CD14-positive monocyte (primary cell): ENCODE measurements at regions not wholly inside any gene's neighbourhood (a gene's known extent, or its start where the extent isn't known, plus 50 kb on each side); places are given as distances from the start of the nearest gene placed in this dataset.

Source experiments
- DNase-seq, 3 donors: peaks; one replicate each; pipeline ENCODE4 v3.0.0-alpha.2; 2011 to 2022
- H2AFZ ChIP-seq: 2 replicates; pipeline ENCODE4 v1.6.0; 2012; ENCODE audit warnings: mild to moderate bottlenecking, low read depth, low read length, inconsistent platforms; ENCODE audit not compliant: insufficient read depth, poor library complexity, severe bottlenecking
- H3K27ac ChIP-seq, 2 donors: 1 replicate in 1 of 2; 2 replicates in 1 of 2; pipeline ENCODE4 v1.5.1; 2012 to 2013; ENCODE audit warnings: low read length in 2 of 2, control low read depth in 1 of 2, inconsistent platforms in 1 of 2, low read depth in 1 of 2, mild to moderate bottlenecking in 1 of 2
- H3K27me3 ChIP-seq, 2 donors: one replicate each; pipeline versions ENCODE4 v1.6.0 to v1.6.1; 2011 to 2013; ENCODE audit warnings: low read length in 2 of 2; ENCODE audit not compliant: control insufficient read depth in 2 of 2, insufficient read depth in 2 of 2
- H3K36me3 ChIP-seq, 2 donors: replicated peaks in 1 of 2; 1 replicate in 1 of 2; 2 replicates in 1 of 2; pipeline versions ENCODE4 v1.5.1 to v1.6.1; 2012 to 2013; ENCODE audit warnings: low read length in 2 of 2, control low read depth in 1 of 2, inconsistent platforms in 1 of 2, mild to moderate bottlenecking in 1 of 2; ENCODE audit not compliant: insufficient read depth in 2 of 2, control insufficient read depth in 1 of 2
- H3K4me1 ChIP-seq, 2 donors: 1 replicate in 1 of 2; 2 replicates in 1 of 2; pipeline versions ENCODE4 v1.5.1 to v1.6.1; 2012 to 2013; ENCODE audit warnings: low read length in 2 of 2, control low read depth in 1 of 2, inconsistent platforms in 1 of 2, mild to moderate bottlenecking in 1 of 2, moderate library complexity in 1 of 2; ENCODE audit not compliant: insufficient read depth in 2 of 2, control insufficient read depth in 1 of 2
- H3K4me2 ChIP-seq: replicated peaks from 2 replicates; pipeline ENCODE3; 2012; ENCODE audit warnings: low read length, moderate library complexity, mild to moderate bottlenecking; ENCODE audit not compliant: poor library complexity, severe bottlenecking; ENCODE audit errors: extremely low read depth
- H3K4me3 ChIP-seq, 3 experiments: fragments of 200-600 bp in 1 of 3; sonication (generic) in 1 of 3; replicated peaks in 1 of 3; 1 replicate in 2 of 3; 2 replicates in 1 of 3; pipeline ENCODE4 v1.5.1; 2011 to 2013; ENCODE audit warnings: low read length in 3 of 3, mild to moderate bottlenecking in 3 of 3, control low read depth in 2 of 3, low read depth in 2 of 3, inconsistent platforms in 1 of 3, moderate library complexity in 1 of 3
- H3K79me2 ChIP-seq: 2 replicates; pipeline ENCODE4 v1.6.0; 2012; ENCODE audit warnings: mild to moderate bottlenecking, control low read depth, inconsistent platforms, low read length, moderate library complexity; ENCODE audit not compliant: insufficient read depth
- H3K9ac ChIP-seq: 2 replicates; pipeline ENCODE4 v1.6.0; 2017; ENCODE audit warnings: low read length, mild to moderate bottlenecking; ENCODE audit not compliant: insufficient read depth, poor library complexity, severe bottlenecking
- H3K9me3 ChIP-seq, 2 donors: replicated peaks in 1 of 2; 1 replicate in 1 of 2; 2 replicates in 1 of 2; pipeline versions ENCODE4 v1.5.1 to v1.6.1; 2012 to 2013; ENCODE audit warnings: low read length in 2 of 2, control low read depth in 1 of 2; ENCODE audit not compliant: control insufficient read depth in 1 of 2, insufficient read depth in 1 of 2
- H4K20me1 ChIP-seq: 2 replicates; pipeline ENCODE4 v1.6.0; 2012; ENCODE audit warnings: mild to moderate bottlenecking, low read length, control low read depth, moderate library complexity; ENCODE audit not compliant: insufficient read depth
- H3K27ac Mint-ChIP-seq, 7 donors: one replicate each; pipeline ENCODE4 v1.8.0; 2020; ENCODE audit warnings: mild to moderate bottlenecking in 7 of 7, mixed read lengths in 7 of 7, moderate library complexity in 6 of 7, inconsistent platforms in 2 of 7
- H3K27me3 Mint-ChIP-seq, 3 donors: one replicate each; pipeline ENCODE4 v1.8.0; 2021 to 2022; ENCODE audit warnings: low read depth in 3 of 3, mild to moderate bottlenecking in 3 of 3, mixed read lengths in 3 of 3, moderate library complexity in 3 of 3, inconsistent platforms in 1 of 3
- H3K36me3 Mint-ChIP-seq, 2 donors: one replicate each; pipeline ENCODE4 v1.8.0; 2020; ENCODE audit warnings: mixed read lengths in 2 of 2, inconsistent platforms in 1 of 2, mild to moderate bottlenecking in 1 of 2
- H3K4me1 Mint-ChIP-seq: one replicate; pipeline ENCODE4 v1.8.0; 2020; ENCODE audit warnings: mild to moderate bottlenecking, mixed read lengths
- H3K4me3 Mint-ChIP-seq, 2 donors: one replicate each; pipeline ENCODE4 v1.8.0; 2020; ENCODE audit warnings: mild to moderate bottlenecking in 2 of 2, mixed read lengths in 2 of 2, moderate library complexity in 1 of 2
- H3K9me3 Mint-ChIP-seq, 7 donors: one replicate each; pipeline ENCODE4 v1.8.0; 2020 to 2022; ENCODE audit warnings: mixed read lengths in 7 of 7, mild to moderate bottlenecking in 6 of 7, moderate library complexity in 6 of 7, inconsistent platforms in 2 of 7
- CTCF ChIP-seq: fragments of 200-600 bp; IDR thresholded peaks from one replicate; pipeline ENCODE4 v1.8.0; 2022; ENCODE audit warnings: antibody characterized with exemption, mild to moderate bottlenecking
- WGBS: methylation state at CpG from one replicate; pipeline ENCODE4 v1.1.5; 2013; ENCODE audit warnings: missing lambda C conversion rate; ENCODE audit not compliant: insufficient coverage; 5-methylcytosine and 5-hydroxymethylcytosine counted together
- intact Hi-C, 2 donors: fragments of 100-400 bp; cut with micrococcal nuclease; formaldehyde crosslinking; loops; one replicate each; pipeline versions ENCODE4 v1.15.0 to v1.15.1; 2023

- H3K9me3 Mint-ChIP-seq = peaks cover 6 to 28% (median 13%) of the 10 kb centered on the region in 7 donors
- H2AFZ ChIP-seq = no peak overlapping the region
- intact Hi-C loops = no loop called here
- no peak for TF ChIP-seq CTCF
- H3K9ac ChIP-seq = no peak overlapping the region
- H4K20me1 ChIP-seq = no peaks in the 10 kb centered on the region
- no peak overlapping the region for H3K4me2 ChIP-seq
- H3K9me3 ChIP-seq = peaks cover 5 to 9% of the 10 kb centered on the region in 2 donors
- WGBS = 100% methylated on average over 9 of the region's 10 CpGs
- H3K4me3 ChIP-seq = no peak overlapping the region
- no peaks in the 10 kb centered on the region for H3K4me1 ChIP-seq
- no peak overlapping the region for H3K4me3 Mint-ChIP-seq
- H3K27ac Mint-ChIP-seq = no peak overlapping the region
- H3K4me1 Mint-ChIP-seq = no peaks in the 10 kb centered on the region
- peaks cover 0 to 2% (median 0%) of the 10 kb centered on the region in 3 donors for H3K27me3 Mint-ChIP-seq
- no peaks in the 10 kb centered on the region for H3K36me3 ChIP-seq
- DNase-seq = no peak
- no peaks in the 10 kb centered on the region for H3K27me3 ChIP-seq
- no peak overlapping the region for H3K27ac ChIP-seq
- no peaks in the 10 kb centered on the region for H3K36me3 Mint-ChIP-seq
- H3K79me2 ChIP-seq = no peaks in the 10 kb centered on the region
Measured at GRCh38 chr13:90205911-90206310, 1141.6 kb upstream of the MIR17HG start.

DNA sequence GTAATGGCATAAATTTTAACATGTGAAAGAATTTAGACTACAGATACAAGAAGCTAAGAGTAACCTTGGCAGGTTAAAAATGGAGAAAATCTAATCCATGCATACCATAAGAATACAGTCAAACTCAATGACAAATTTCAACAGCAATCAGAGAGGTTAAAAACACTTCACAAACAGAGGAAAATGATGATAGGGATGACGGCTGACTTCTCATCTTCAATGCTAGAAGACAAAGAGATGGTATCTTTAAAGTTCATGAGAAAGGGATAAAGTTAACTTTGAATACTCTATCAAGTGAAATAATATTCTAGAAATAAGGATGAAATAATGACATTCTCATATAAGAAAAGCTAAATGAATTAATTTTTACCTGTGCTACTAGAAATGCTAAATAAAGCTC, 1130.2 kb upstream of the MIR17HG start:
- Histone ChIP-seq H3K4me2 (no peak overlapping the region), H3K4me3 (no peak overlapping the region), H3K27ac (no peak overlapping the region), H3K36me3 (no peaks in the 10 kb centered on the region), H3K27me3 (no peaks in the 10 kb centered on the region), H3K79me2 (no peaks in the 10 kb centered on the region), H3K4me1 (no peaks in the 10 kb centered on the region), H3K9ac (no peak overlapping the region), H3K9me3 (peaks cover 3 to 8% of the 10 kb centered on the region in 2 donors), H4K20me1 (no peaks in the 10 kb centered on the region), H2AFZ (no peak overlapping the region)
- no CpG with 5 or more reads among the region's 1 CpG for WGBS
- Mint-ChIP-seq H3K4me1 (no peaks in the 10 kb centered on the region), H3K9me3 (peaks cover 2 to 15% (median 6%) of the 10 kb centered on the region in 7 donors), H3K27me3 (no peaks in the 10 kb centered on the region), H3K36me3 (no peaks in the 10 kb centered on the region), H3K4me3 (no peak overlapping the region), H3K27ac (no peak overlapping the region)
- intact Hi-C loops = no loop called here
- no peak for TF ChIP-seq CTCF
- DNase-seq = no peak
